IMR-90 (cell line): ENCODE measurements at regions not wholly inside any gene's neighbourhood (a gene's known extent, or its start where the extent isn't known, plus 50 kb on each side); places are given as distances from the start of the nearest gene placed in this dataset.
"Not testable (repeated sequence)": the region's sequence is repeated elsewhere in the genome, so short reads cannot be mapped to it uniquely, and the experiment has no call there.

Experiments used
- ATAC-seq: fragments of 200-7000 bp; cut with Tn5 transposase; 2 replicates; pipeline ENCODE4 v1.9.1; 2020; ENCODE audit warnings: low read depth, mild to moderate bottlenecking, moderate library complexity
- BruUV-seq: library from RNA; stranded (reverse); fragments of 400-500 nt; replicated peaks from 2 replicates; lab custom pipeline; 2021; lab: Mats Ljungman, UMichigan
- CTCF ChIA-PET: fragments of 300-600 bp; formaldehyde crosslinking; extraction: SDS; loops from one replicate; lab custom pipeline; 2021; ENCODE audit warnings: antibody characterized with exemption; lab: Yijun Ruan, JAX
- POLR2A ChIA-PET: fragments of 300-600 bp; sonication (Branson Sonifier 250); formaldehyde crosslinking; loops from one replicate; lab custom pipeline; 2022; ENCODE audit warnings: antibody characterized with exemption; ENCODE audit not compliant: unreplicated experiment; lab: Charles Lee
- DNase-seq: peaks from one replicate; pipeline ENCODE4 v3.0.0; 2013
- H2AFZ ChIP-seq: replicated peaks from 2 replicates; pipeline ENCODE3; 2013; ENCODE audit warnings: low read length, mild to moderate bottlenecking; ENCODE audit not compliant: poor library complexity
- H2AK5ac ChIP-seq: 2 replicates; pipeline ENCODE4 v1.6.1; 2013; ENCODE audit warnings: low read depth, low read length, inconsistent platforms
- H2AK9ac ChIP-seq: replicated peaks from 2 replicates; pipeline ENCODE3; 2013; ENCODE audit warnings: mild to moderate bottlenecking, low read depth, low read length, moderate library complexity; ENCODE audit not compliant: poor library complexity
- H2BK120ac ChIP-seq: 2 replicates; pipeline ENCODE4 v1.6.1; 2013; ENCODE audit warnings: low read depth, low read length, inconsistent platforms
- H2BK15ac ChIP-seq: 3 replicates; pipeline ENCODE4 v1.6.1; 2013; ENCODE audit warnings: low read depth, low read length, inconsistent platforms
- H2BK20ac ChIP-seq: 2 replicates; pipeline ENCODE4 v1.6.1; 2013; ENCODE audit warnings: low read depth, mild to moderate bottlenecking, inconsistent platforms, low read length, moderate library complexity
- H2BK5ac ChIP-seq: 2 replicates; pipeline ENCODE4 v1.6.1; 2013; ENCODE audit warnings: mild to moderate bottlenecking, low read depth, low read length, inconsistent platforms; ENCODE audit not compliant: poor library complexity, severe bottlenecking
- H3K14ac ChIP-seq: replicated peaks from 2 replicates; pipeline ENCODE4 v1.6.1; 2013; ENCODE audit warnings: low read depth, low read length, inconsistent platforms
- H3K18ac ChIP-seq: 2 replicates; pipeline ENCODE4 v1.6.1; 2013; ENCODE audit warnings: low read depth, low read length, control low read depth
- H3K23ac ChIP-seq: 2 replicates; pipeline ENCODE4 v1.6.1; 2013; ENCODE audit warnings: low read depth, low read length, inconsistent platforms
- H3K27ac ChIP-seq: 2 replicates; pipeline ENCODE4 v1.5.1; 2013; ENCODE audit warnings: mild to moderate bottlenecking, control low read depth, low read length; ENCODE audit not compliant: insufficient read depth
- H3K27me3 ChIP-seq: 2 replicates; pipeline ENCODE4 v1.6.1; 2013; ENCODE audit warnings: low read length; ENCODE audit not compliant: control insufficient read depth, insufficient read depth
- H3K36me3 ChIP-seq: 2 replicates; pipeline ENCODE4 v1.6.1; 2013; ENCODE audit warnings: low read length, mixed read lengths; ENCODE audit not compliant: control insufficient read depth, insufficient read depth
- H3K4ac ChIP-seq: 2 replicates; pipeline ENCODE4 v1.6.1; 2013; ENCODE audit warnings: low read depth, low read length, inconsistent platforms
- H3K4me1 ChIP-seq: 2 replicates; pipeline ENCODE4 v1.6.1; 2013; ENCODE audit warnings: low read length, mixed read lengths; ENCODE audit not compliant: control insufficient read depth, insufficient read depth
- H3K4me2 ChIP-seq: 2 replicates; pipeline ENCODE4 v1.6.1; 2013; ENCODE audit warnings: low read depth, mild to moderate bottlenecking, control low read depth, low read length, moderate library complexity
- H3K4me3 ChIP-seq: 2 replicates; pipeline ENCODE4 v1.5.1; 2013; ENCODE audit warnings: low read depth, mild to moderate bottlenecking, control low read depth, low read length, moderate library complexity; ENCODE audit not compliant: insufficient read depth
- H3K56ac ChIP-seq: 2 replicates; pipeline ENCODE4 v1.6.1; 2013; ENCODE audit warnings: low read length, inconsistent platforms; ENCODE audit not compliant: insufficient read depth; ENCODE audit errors: extremely low read depth
- H3K79me1 ChIP-seq, 2 experiments: 2 replicates each; pipeline ENCODE4 v1.6.1; 2013; ENCODE audit warnings: low read length in 2 of 2, inconsistent platforms in 1 of 2, low read depth in 1 of 2
- H3K9ac ChIP-seq: 2 replicates; pipeline ENCODE4 v1.6.1; 2013; ENCODE audit warnings: low read depth, low read length, control low read depth
- H3K9me1 ChIP-seq: 2 replicates; pipeline ENCODE4 v1.6.1; 2013; ENCODE audit warnings: low read length, inconsistent platforms; ENCODE audit not compliant: insufficient read depth
- H3K9me3 ChIP-seq: 2 replicates; pipeline ENCODE4 v1.6.1; 2013; ENCODE audit warnings: low read length; ENCODE audit not compliant: control insufficient read depth, insufficient read depth
- H4K20me1 ChIP-seq: 2 replicates; pipeline ENCODE4 v1.6.1; 2013; ENCODE audit warnings: low read length, inconsistent platforms; ENCODE audit not compliant: insufficient read depth
- H4K5ac ChIP-seq: 2 replicates; pipeline ENCODE4 v1.6.1; 2013; ENCODE audit warnings: mild to moderate bottlenecking, low read depth, low read length, control low read depth
- H4K8ac ChIP-seq, 2 experiments: 2 replicates each; pipeline ENCODE4 v1.6.1; 2013; ENCODE audit warnings: low read depth in 2 of 2, low read length in 2 of 2, control low read depth in 1 of 2, inconsistent platforms in 1 of 2
- H4K91ac ChIP-seq: 2 replicates; pipeline ENCODE4 v1.6.1; 2013; ENCODE audit warnings: low read depth, low read length, inconsistent platforms; ENCODE audit not compliant: insufficient read depth
- WGBS, 2 experiments: methylation state at CpG; one replicate each; pipeline versions ENCODE4 v1.1.5 to v1.1.7; 2013; ENCODE audit warnings: missing lambda C conversion rate in 2 of 2; ENCODE audit not compliant: insufficient read length in 1 of 2; ENCODE audit errors: extremely low coverage in 2 of 2; 5-methylcytosine and 5-hydroxymethylcytosine counted together
- dilution Hi-C: fragments of 300-500 bp; cut with HindIII; formaldehyde crosslinking; loops from one replicate; pipeline ENCODE4 v1.14.3; 2018; ENCODE audit warnings: low sequenced_read_pairs; ENCODE audit not compliant: unreplicated experiment
- in situ Hi-C: fragments of 300-500 bp; cut with MboI; formaldehyde crosslinking; loops from 3 replicates; pipeline ENCODE4 v1.14.3; 2019; ENCODE audit warnings: low sequenced_read_pairs, inconsistent platforms, mixed read lengths
- intact Hi-C: fragments of 100-400 bp; cut with micrococcal nuclease; formaldehyde crosslinking; loops from 2 replicates; pipeline ENCODE4 v1.10.0; 2022

- H3K79me1 ChIP-seq, POLR2A ChIA-PET, H2BK120ac ChIP-seq, in situ Hi-C loops, H2AK9ac ChIP-seq, CTCF ChIA-PET, H3K9me3 ChIP-seq, H3K9me1 ChIP-seq, ATAC-seq, H3K4me3 ChIP-seq, H3K9ac ChIP-seq, H4K91ac ChIP-seq, DNase-seq, H4K8ac ChIP-seq, H3K23ac ChIP-seq, H4K20me1 ChIP-seq, intact Hi-C loops, H3K27me3 ChIP-seq, H2BK20ac ChIP-seq, BruUV-seq, H2BK5ac ChIP-seq, H2AFZ ChIP-seq, H4K5ac ChIP-seq, H3K14ac ChIP-seq, H3K36me3 ChIP-seq, H3K4ac ChIP-seq, H3K4me1 ChIP-seq, H2AK5ac ChIP-seq, dilution Hi-C loops, H2BK15ac ChIP-seq, H3K56ac ChIP-seq, H3K18ac ChIP-seq, H3K27ac ChIP-seq, H3K4me2 ChIP-seq: not testable (repeated sequence)
- WGBS, 2 experiments = no CpG with 5 or more reads among the region's 3 CpGs
Observed at GRCh38 chr6:86603364-86603763, 334.0 kb upstream of the HTR1E start.

- H2AFZ ChIP-seq, H3K56ac ChIP-seq, H2AK5ac ChIP-seq, intact Hi-C loops, DNase-seq, H2BK120ac ChIP-seq, H3K4me3 ChIP-seq, H4K5ac ChIP-seq, CTCF ChIA-PET, H3K9ac ChIP-seq, H3K4ac ChIP-seq, ATAC-seq, H3K27me3 ChIP-seq, H3K27ac ChIP-seq, H4K8ac ChIP-seq, H2BK15ac ChIP-seq, H4K91ac ChIP-seq, H2BK5ac ChIP-seq, H3K23ac ChIP-seq, H3K4me2 ChIP-seq, H3K18ac ChIP-seq, dilution Hi-C loops, in situ Hi-C loops, H3K79me1 ChIP-seq, H4K20me1 ChIP-seq, BruUV-seq, H2AK9ac ChIP-seq, POLR2A ChIA-PET, H3K9me3 ChIP-seq, H3K14ac ChIP-seq, H3K4me1 ChIP-seq, H3K9me1 ChIP-seq, H2BK20ac ChIP-seq, H3K36me3 ChIP-seq: not testable (repeated sequence)
- 40% methylated on average over 1 of the region's 6 CpGs; no CpG with 5 or more reads in 1 of the 2 experiments for WGBS, 2 experiments
Observed at GRCh38 chr6:86602093-86602492, 335.2 kb upstream of the HTR1E start.
